ENCODE measurements at regions not wholly inside any gene's neighbourhood (a gene's known extent, or its start where the extent isn't known, plus 50 kb on each side); places are given as distances from the start of the nearest gene placed in this dataset.

- no peak for TF ChIP-seq POLR2AphosphoS5 (IDR thresholded peaks at IDR 0.05; ENCODE audit: low read depth, low read length)
- TF ChIP-seq CTCF (IDR thresholded peaks at IDR 0.05; ENCODE audit: control extremely low read depth in 1 of 3, insufficient read depth in 1 of 3, low read depth in 1 of 3, low read length in 3 of 3), result no peak
- no peak for TF ChIP-seq POLR2A (IDR thresholded peaks at IDR 0.05; ENCODE audit: control extremely low read depth in 1 of 2, low read depth in 2 of 2, low read length in 2 of 2)
- no peak for TF ChIP-seq YY1 (IDR thresholded peaks at IDR 0.05; ENCODE audit: low read depth, low read length)
- TF ChIP-seq MAFK (IDR thresholded peaks at IDR 0.05; ENCODE audit: low read depth, low read length), result no peak
- TF ChIP-seq CEBPB (IDR thresholded peaks at IDR 0.05; ENCODE audit: low read depth, low read length), result no peak
- TF ChIP-seq GABPA (IDR thresholded peaks at IDR 0.05; ENCODE audit: borderline replicate concordance, insufficient read depth, low read length), result no peak
- no peak for TF ChIP-seq EGR1 (IDR thresholded peaks at IDR 0.05; ENCODE audit: borderline replicate concordance, low read depth, low read length)
- TF ChIP-seq TAF1 (IDR thresholded peaks at IDR 0.05; ENCODE audit: low read depth, low read length), result no peak
- no peak for TF ChIP-seq BRCA1 (IDR thresholded peaks at IDR 0.05; ENCODE audit: low read depth, low read length)
- TF ChIP-seq SRF (IDR thresholded peaks at IDR 0.05; ENCODE audit: low read depth, low read length), result no peak
- TF ChIP-seq MAX (IDR thresholded peaks at IDR 0.05), result no peak
- no peak for TF ChIP-seq RAD21 (IDR thresholded peaks at IDR 0.05 in 1 of 2, conservative IDR thresholded peaks at IDR 0.05 in 1 of 2; ENCODE audit: low read depth in 2 of 2, low read length in 2 of 2)
Observed at GRCh38 chr11:69898123-69898522, 78.9 kb upstream of the FGF3 start.
